GM21447 (cell line): ENCODE measurements at regions not wholly inside any gene's neighbourhood (a gene's known extent, or its start where the extent isn't known, plus 50 kb on each side); places are given as distances from the start of the nearest gene placed in this dataset.

Experiments
- ATAC-seq: cut with Tn5 transposase; IDR thresholded peaks from one replicate; pipeline ENCODE4 v1.9.1; 2021; ENCODE audit not compliant: unreplicated experiment

GRCh38 chr15:95277266-95277665 lies 1045.9 kb downstream of the MCTP2 start:
- no peak for ATAC-seq

- no peak for ATAC-seq
These were observed 1047.3 kb downstream of the MCTP2 start for GRCh38 chr15:95278532-95279245.

GRCh38 chr15:95279277-95280019 lies 1048.1 kb downstream of the MCTP2 start:
- no peak for ATAC-seq

GRCh38 chr15:95280711-95281110 lies 1049.3 kb downstream of the MCTP2 start:
- ATAC-seq: no peak

GRCh38 chr15:95281470-95281869 lies 1049.0 kb upstream of the NR2F2 start:
- ATAC-seq: no peak

GRCh38 chr15:95284492-95284891 lies 1046.0 kb upstream of the NR2F2 start:
- ATAC-seq: no peak

- ATAC-seq: no peak
These were observed 1045.5 kb upstream of the NR2F2 start for GRCh38 chr15:95284933-95285421.

GRCh38 chr15:95286352-95286880 lies 1044.1 kb upstream of the NR2F2 start:
- no peak for ATAC-seq

GRCh38 chr15:95287720-95288103 lies 1042.8 kb upstream of the NR2F2 start:
- ATAC-seq: no peak

GRCh38 chr15:95288626-95289025 lies 1041.9 kb upstream of the NR2F2 start:
- ATAC-seq: no peak

- no peak for ATAC-seq
These were observed 1040.1 kb upstream of the NR2F2 start for GRCh38 chr15:95290176-95290974.

- ATAC-seq: no peak
These were observed 1038.5 kb upstream of the NR2F2 start for GRCh38 chr15:95291898-95292472.

GRCh38 chr15:95292785-95293450 lies 1037.6 kb upstream of the NR2F2 start:
- no peak for ATAC-seq

- no peak for ATAC-seq
These were observed 1037.0 kb upstream of the NR2F2 start for GRCh38 chr15:95293456-95294031.

GRCh38 chr15:95295363-95295762 lies 1035.1 kb upstream of the NR2F2 start:
- ATAC-seq: no peak

- no peak for ATAC-seq
These were observed 1034.4 kb upstream of the NR2F2 start for GRCh38 chr15:95295896-95296625.

- ATAC-seq: no peak
These were observed 1033.9 kb upstream of the NR2F2 start for GRCh38 chr15:95296643-95297042.

- ATAC-seq: no peak
These were observed 1031.8 kb upstream of the NR2F2 start for GRCh38 chr15:95298729-95299128.

GRCh38 chr15:95300958-95301357 lies 1029.5 kb upstream of the NR2F2 start:
- no peak for ATAC-seq
